GM21515 (cell line): ENCODE measurements at regions not wholly inside any gene's neighbourhood (a gene's known extent, or its start where the extent isn't known, plus 50 kb on each side); places are given as distances from the start of the nearest gene placed in this dataset.
"Not testable (repeated sequence)": the region's sequence is repeated elsewhere in the genome, so short reads cannot be mapped to it uniquely, and the experiment has no call there.

ENCODE experiments used
- ATAC-seq: cut with Tn5 transposase; IDR thresholded peaks from one replicate; pipeline ENCODE4 v1.9.1; 2021; ENCODE audit not compliant: unreplicated experiment

- ATAC-seq, result no peak
These were observed 225.9 kb upstream of the BTBD3 start for GRCh38 chr20:11691766-11692165.

- ATAC-seq, result no peak
These were observed 225.1 kb upstream of the BTBD3 start for GRCh38 chr20:11692567-11692966.

GRCh38 chr20:11694467-11694866 is 223.2 kb upstream of the BTBD3 start:
- no peak for ATAC-seq

- ATAC-seq, result no peak
These were observed 220.6 kb upstream of the BTBD3 start for GRCh38 chr20:11697055-11697454.

- no peak for ATAC-seq
These were observed 220.0 kb upstream of the BTBD3 start for GRCh38 chr20:11697646-11698045.

GRCh38 chr20:11698124-11698523 is 219.6 kb upstream of the BTBD3 start:
- ATAC-seq, result no peak

GRCh38 chr20:11700831-11701230 is 216.9 kb upstream of the BTBD3 start:
- ATAC-seq, result no peak

- no peak for ATAC-seq
These were observed 214.8 kb upstream of the BTBD3 start for GRCh38 chr20:11702721-11703518.

- ATAC-seq, result no peak
These were observed 212.2 kb upstream of the BTBD3 start for GRCh38 chr20:11705512-11705911.

GRCh38 chr20:11708223-11708622 is 209.5 kb upstream of the BTBD3 start:
- ATAC-seq, result not testable (repeated sequence)

- no peak for ATAC-seq
These were observed 206.5 kb upstream of the BTBD3 start for GRCh38 chr20:11711214-11711613.

GRCh38 chr20:11712639-11713160 is 205.0 kb upstream of the BTBD3 start:
- no peak for ATAC-seq

GRCh38 chr20:11714886-11715285 is 202.8 kb upstream of the BTBD3 start:
- ATAC-seq, result no peak

GRCh38 chr20:11716239-11716944 is 201.3 kb upstream of the BTBD3 start:
- no peak for ATAC-seq

- ATAC-seq, result no peak
These were observed 200.8 kb upstream of the BTBD3 start for GRCh38 chr20:11716945-11717248.

GRCh38 chr20:11717562-11717961 is 200.1 kb upstream of the BTBD3 start:
- ATAC-seq, result no peak

- no peak for ATAC-seq
These were observed 199.1 kb upstream of the BTBD3 start for GRCh38 chr20:11718474-11719094.

GRCh38 chr20:11719153-11719552 is 198.5 kb upstream of the BTBD3 start:
- ATAC-seq, result no peak

GRCh38 chr20:11721411-11721810 is 196.3 kb upstream of the BTBD3 start:
- ATAC-seq, result no peak

- ATAC-seq, result no peak
These were observed 193.6 kb upstream of the BTBD3 start for GRCh38 chr20:11724097-11724496.

- ATAC-seq, result no peak
These were observed 191.7 kb upstream of the BTBD3 start for GRCh38 chr20:11726026-11726425.

- ATAC-seq, result no peak
These were observed 190.0 kb upstream of the BTBD3 start for GRCh38 chr20:11727708-11728107.
